BLaER1 treated with 17β-estradiol and CSF1 and Interleukin-3, amounts not matched to agents 10 nM and 100 nM (cell line): ENCODE measurements at regions not wholly inside any gene's neighbourhood (a gene's known extent, or its start where the extent isn't known, plus 50 kb on each side); places are given as distances from the start of the nearest gene placed in this dataset.

Experiments used
- H3K27ac ChIP-seq, 11 experiments: shearing (Covaris generic); formaldehyde crosslinking; 2 replicates each; pipeline ENCODE4 v1.8.1; 2022
- H3K27me3 ChIP-seq, 11 experiments: shearing (Covaris generic); formaldehyde crosslinking; 2 replicates each; pipeline ENCODE4 v1.8.1; 2022
- H3K36me3 ChIP-seq, 11 experiments: shearing (Covaris generic); formaldehyde crosslinking; 2 replicates each; pipeline ENCODE4 v1.8.1; 2022
- H3K4me1 ChIP-seq, 10 experiments: shearing (Covaris generic); formaldehyde crosslinking; 2 replicates each; pipeline ENCODE4 v1.8.1; 2022
- H3K4me2 ChIP-seq, 11 experiments: shearing (Covaris generic); formaldehyde crosslinking; 2 replicates each; pipeline ENCODE4 v1.8.1; 2022
- H3K4me3 ChIP-seq, 10 experiments: shearing (Covaris generic); formaldehyde crosslinking; 2 replicates each; pipeline ENCODE4 v1.8.1; 2022
- H3K9ac ChIP-seq, 11 experiments: shearing (Covaris generic); formaldehyde crosslinking; 2 replicates each; pipeline ENCODE4 v1.8.1; 2022
- H3K9me3 ChIP-seq, 11 experiments: shearing (Covaris generic); formaldehyde crosslinking; replicated peaks in 1 of 11; 2 replicates each; pipeline ENCODE4 v1.8.1; 2022
- H4K20me1 ChIP-seq, 11 experiments: shearing (Covaris generic); formaldehyde crosslinking; 2 replicates each; pipeline ENCODE4 v1.8.1; 2022
- Cebpa-rat ChIP-seq, 11 experiments: shearing (Covaris generic); IDR thresholded peaks; 2 replicates each; pipeline ENCODE4 v1.8.1; 2022

- Histone ChIP-seq H3K9me3 (no peaks in the 10 kb centered on the region), H3K9ac (no peak overlapping the region), H3K27me3 (no peaks in the 10 kb centered on the region), H3K4me1 (no peaks in the 10 kb centered on the region), H3K4me2 (no peak overlapping the region), H3K36me3 (no peaks in the 10 kb centered on the region), H3K27ac (no peak overlapping the region), H4K20me1 (no peaks in the 10 kb centered on the region; a peak in 1 of 22 replicates), H3K4me3 (no peak overlapping the region)
- TF ChIP-seq Cebpa-rat (IDR thresholded peaks at IDR 0.05), result no peak
Measured at GRCh38 chr16:81167851-81168250, 70.6 kb upstream of the BCO1 start.

- Histone ChIP-seq H3K27me3 (no peaks in the 10 kb centered on the region), H3K27ac (no peak overlapping the region), H3K4me2 (no peak overlapping the region), H4K20me1 (no peaks in the 10 kb centered on the region; a peak in 1 of 22 replicates), H3K9me3 (no peaks in the 10 kb centered on the region), H3K9ac (no peak overlapping the region), H3K4me1 (no peaks in the 10 kb centered on the region), H3K4me3 (no peak overlapping the region), H3K36me3 (no peaks in the 10 kb centered on the region)
- no peak for TF ChIP-seq Cebpa-rat (IDR thresholded peaks at IDR 0.05)
Measured at GRCh38 chr16:81166417-81167300, 70.5 kb upstream of the GCSH start.

GRCh38 chr16:81165411-81166097 lies 69.4 kb upstream of the GCSH start:
- no peak overlapping the region for H3K4me3 ChIP-seq
- H3K4me1 ChIP-seq, result no peaks in the 10 kb centered on the region
- no peaks in the 10 kb centered on the region for H3K9me3 ChIP-seq
- H3K4me2 ChIP-seq, result no peak overlapping the region
- H3K9ac ChIP-seq, result no peak overlapping the region
- H4K20me1 ChIP-seq, result no peaks in the 10 kb centered on the region; a peak in 1 of 22 replicates
- no peaks in the 10 kb centered on the region for H3K27me3 ChIP-seq
- no peak overlapping the region for H3K27ac ChIP-seq
- no peaks in the 10 kb centered on the region for H3K36me3 ChIP-seq
- TF ChIP-seq Cebpa-rat (IDR thresholded peaks at IDR 0.05), result no peak

GRCh38 chr16:81164958-81165357 lies 68.8 kb upstream of the GCSH start:
- no peaks in the 10 kb centered on the region for H3K9me3 ChIP-seq
- no peak for TF ChIP-seq Cebpa-rat (IDR thresholded peaks at IDR 0.05)
- no peak overlapping the region for H3K27ac ChIP-seq

GRCh38 chr16:81164481-81164880 lies 68.3 kb upstream of the GCSH start:
- Histone ChIP-seq H3K4me2 (no peak overlapping the region), H4K20me1 (no peaks in the 10 kb centered on the region), H3K27me3 (no peaks in the 10 kb centered on the region), H3K4me3 (no peak overlapping the region), H3K9me3 (no peaks in the 10 kb centered on the region), H3K9ac (no peak overlapping the region), H3K36me3 (no peaks in the 10 kb centered on the region), H3K27ac (no peak overlapping the region), H3K4me1 (no peaks in the 10 kb centered on the region)
- no peak for TF ChIP-seq Cebpa-rat (IDR thresholded peaks at IDR 0.05)

More at GRCh38 chr16:81164958-81165357, 68.8 kb upstream of the GCSH start:
- Histone ChIP-seq H4K20me1 (no peaks in the 10 kb centered on the region), H3K4me3 (no peak overlapping the region), H3K9ac (no peak overlapping the region), H3K27me3 (no peaks in the 10 kb centered on the region), H3K4me2 (no peak overlapping the region), H3K4me1 (no peaks in the 10 kb centered on the region), H3K36me3 (no peaks in the 10 kb centered on the region)

GRCh38 chr16:81163671-81164070 lies 67.5 kb upstream of the GCSH start:
- no peaks in the 10 kb centered on the region for H3K27me3 ChIP-seq
- TF ChIP-seq Cebpa-rat (IDR thresholded peaks at IDR 0.05), result no peak
- H3K4me3 ChIP-seq, result no peak overlapping the region
- no peaks in the 10 kb centered on the region for H3K36me3 ChIP-seq
- H4K20me1 ChIP-seq, result no peaks in the 10 kb centered on the region
- no peak overlapping the region for H3K27ac ChIP-seq
- no peak overlapping the region for H3K4me2 ChIP-seq
- no peak overlapping the region for H3K9ac ChIP-seq
- no peaks in the 10 kb centered on the region for H3K4me1 ChIP-seq
- no peaks in the 10 kb centered on the region for H3K9me3 ChIP-seq

GRCh38 chr16:81158964-81159363 lies 62.8 kb upstream of the GCSH start:
- H3K27ac ChIP-seq, result no peak overlapping the region
- H3K9me3 ChIP-seq, result no peaks in the 10 kb centered on the region
- TF ChIP-seq Cebpa-rat (IDR thresholded peaks at IDR 0.05), result no peak
- no peak overlapping the region for H3K9ac ChIP-seq
- H3K4me3 ChIP-seq, result no peak overlapping the region
- no peaks in the 10 kb centered on the region for H3K27me3 ChIP-seq
- H3K4me1 ChIP-seq, result no peaks in the 10 kb centered on the region
- no peaks in the 10 kb centered on the region for H4K20me1 ChIP-seq
- H3K4me2 ChIP-seq, result no peak overlapping the region
- H3K36me3 ChIP-seq, result no peaks in the 10 kb centered on the region

- H3K9ac ChIP-seq, result no peak overlapping the region
- no peak for TF ChIP-seq Cebpa-rat (IDR thresholded peaks at IDR 0.05)
Measured at GRCh38 chr16:81155769-81156168, 59.6 kb upstream of the GCSH start.

GRCh38 chr16:81151648-81152310 lies 55.6 kb upstream of the GCSH start:
- Histone ChIP-seq H3K27me3 (no peaks in the 10 kb centered on the region), H3K4me1 (no peaks in the 10 kb centered on the region), H3K36me3 (no peaks in the 10 kb centered on the region), H3K9ac (no peak overlapping the region), H3K4me3 (no peak overlapping the region), H4K20me1 (no peaks in the 10 kb centered on the region), H3K4me2 (no peak overlapping the region), H3K27ac (no peak overlapping the region), H3K9me3 (no peaks in the 10 kb centered on the region)
- no peak for TF ChIP-seq Cebpa-rat (IDR thresholded peaks at IDR 0.05)

More at GRCh38 chr16:81155769-81156168, 59.6 kb upstream of the GCSH start:
- no peaks in the 10 kb centered on the region for H4K20me1 ChIP-seq
- H3K27me3 ChIP-seq, result no peaks in the 10 kb centered on the region
- H3K4me2 ChIP-seq, result no peak overlapping the region
- no peaks in the 10 kb centered on the region for H3K36me3 ChIP-seq
- H3K27ac ChIP-seq, result no peak overlapping the region
- H3K4me3 ChIP-seq, result no peak overlapping the region
- no peaks in the 10 kb centered on the region for H3K4me1 ChIP-seq
- H3K9me3 ChIP-seq, result no peaks in the 10 kb centered on the region
